Dermis microvascular lymphatic vessel endothelial cell (primary cell): ENCODE measurements at regions not wholly inside any gene's neighbourhood (a gene's known extent, or its start where the extent isn't known, plus 50 kb on each side); places are given as distances from the start of the nearest gene placed in this dataset.

ENCODE experiments used
- DNase-seq, 2 donors: peaks; one replicate each; pipeline versions ENCODE4 v3.0.0 to v3.0.0-alpha.2; 2010; ENCODE audit warnings: low read depth in 2 of 2

DNA sequence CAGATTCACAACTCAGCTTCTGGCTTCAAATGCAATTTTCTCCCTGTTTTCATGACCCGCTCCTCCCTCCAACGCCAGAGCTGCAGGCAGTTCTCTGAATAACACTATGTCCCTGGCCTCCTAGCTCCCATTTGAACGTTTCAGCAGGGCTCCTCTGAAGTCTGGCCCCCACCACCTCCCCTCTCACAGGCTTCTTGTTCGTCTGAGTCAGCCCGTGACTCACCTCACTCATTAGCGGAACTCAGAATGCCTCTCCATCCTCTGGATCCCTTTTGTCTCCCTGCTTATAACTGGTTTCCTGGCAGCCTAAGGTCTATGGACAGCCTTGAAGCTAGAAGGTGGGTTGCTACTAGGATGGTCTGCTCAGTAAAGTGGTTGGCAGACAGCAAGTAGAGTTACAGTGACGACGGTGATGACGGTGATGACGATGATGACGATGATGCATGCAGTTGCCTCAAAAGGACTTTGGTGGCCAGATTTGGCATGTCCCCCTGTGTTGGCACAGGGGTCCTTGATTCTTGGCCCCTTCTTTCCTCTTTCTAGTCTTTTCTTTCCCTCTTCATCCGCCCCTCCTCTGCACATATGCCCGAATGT, 83.3 kb upstream of the MKLN1 start:
- DNase-seq: peak in 1 of 2 donors; percentile 80

DNA sequence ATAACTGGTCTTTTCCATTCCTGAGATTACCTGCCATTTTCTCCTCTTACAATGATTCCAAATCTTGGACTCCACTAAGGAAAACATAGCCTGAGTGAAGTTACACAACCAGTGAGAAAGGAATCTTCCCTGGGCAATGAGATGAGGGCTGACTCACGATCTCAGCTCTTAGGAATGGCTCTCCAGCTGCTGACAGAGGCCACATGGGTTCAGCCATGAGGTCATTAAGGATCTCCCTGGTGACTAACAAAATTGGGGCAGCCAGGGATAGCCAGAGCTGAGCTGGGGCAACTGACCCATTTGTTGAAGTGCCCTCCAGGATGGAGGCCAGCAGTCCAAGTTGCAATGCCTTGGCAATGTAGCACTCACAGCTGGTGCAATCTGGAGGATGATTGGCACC, 78.7 kb upstream of the MKLN1 start:
- DNase-seq: peak in 1 of 2 donors; percentile 22

DNA sequence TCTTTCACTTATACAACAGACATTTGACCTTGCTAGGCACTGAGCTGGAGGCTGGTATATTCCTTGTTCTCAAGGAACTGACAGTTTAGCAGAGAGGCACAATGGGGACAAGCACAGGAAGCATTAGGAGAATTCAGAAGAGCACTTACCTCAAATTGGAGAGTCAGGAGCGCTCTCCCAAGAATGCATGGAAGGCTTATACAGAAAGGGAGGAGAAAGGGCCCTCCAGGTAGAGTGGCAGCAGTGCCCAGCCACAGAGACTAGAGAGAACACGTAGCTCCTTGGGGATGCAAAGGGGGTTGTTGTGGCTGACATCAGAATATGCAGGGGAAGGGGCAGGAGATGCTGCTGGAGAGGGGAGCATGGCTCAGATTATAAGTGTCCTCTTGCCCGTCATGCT, 78.2 kb upstream of the MKLN1 start:
- no peak for DNase-seq

DNA sequence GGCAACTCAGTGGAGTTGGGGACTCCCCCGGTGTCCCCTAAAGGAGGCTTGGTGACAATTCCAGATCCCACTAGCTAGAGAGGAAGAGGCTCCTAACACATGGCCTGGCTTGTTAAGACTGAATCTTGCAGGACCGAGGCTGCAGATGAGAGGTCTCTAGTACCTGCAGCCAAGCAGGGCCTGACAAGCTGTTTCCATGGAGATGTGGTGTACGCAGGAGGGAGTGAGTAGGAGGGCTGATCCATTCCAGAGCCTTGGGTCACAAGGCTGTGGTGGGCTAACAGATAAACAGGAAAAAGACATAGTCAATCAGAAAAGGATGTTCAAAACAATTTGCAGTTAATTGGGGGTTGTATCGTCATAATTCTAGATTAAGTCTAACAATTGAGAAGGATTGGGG, 77.3 kb upstream of the MKLN1 start:
- no peak for DNase-seq

DNA sequence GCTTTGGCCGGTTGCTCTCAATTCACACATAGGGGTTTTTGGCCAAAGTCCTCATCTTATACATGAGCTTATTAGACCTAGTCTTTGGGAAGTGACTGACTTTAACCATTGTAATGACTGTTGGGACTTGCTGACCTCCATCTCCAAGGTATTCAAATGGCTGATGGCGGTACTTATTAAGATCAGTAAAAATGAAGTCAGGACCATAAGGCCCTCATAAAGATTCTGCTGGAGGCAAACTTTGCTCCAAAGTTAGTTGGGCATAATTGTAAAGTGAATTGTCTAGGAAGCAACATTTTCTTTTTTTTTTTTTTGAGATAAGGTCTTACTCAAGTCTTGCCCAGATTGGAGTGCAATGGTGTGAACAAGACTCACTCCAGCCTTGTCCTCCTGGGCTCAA, 76.3 kb upstream of the MKLN1 start:
- DNase-seq: no peak

DNA sequence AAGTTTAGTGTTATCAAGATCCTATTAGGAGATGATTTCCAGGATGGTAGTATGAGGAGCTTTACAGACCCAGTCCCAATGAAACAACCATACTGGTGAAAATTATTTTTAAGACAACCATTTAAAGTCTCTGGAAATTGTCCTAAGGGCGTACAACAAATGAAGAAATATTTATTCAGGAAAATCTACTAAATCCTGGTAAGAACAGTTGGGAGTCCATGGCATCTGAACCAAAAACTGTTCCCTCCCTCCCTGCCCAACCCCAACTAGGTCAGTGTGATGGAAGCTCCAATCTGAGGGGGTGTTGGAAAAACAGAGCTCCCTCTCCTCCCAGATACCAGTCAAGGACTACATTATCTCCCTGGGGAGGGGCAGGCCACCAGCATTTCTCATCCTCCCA, 74.7 kb upstream of the MKLN1 start:
- DNase-seq: no peak

DNA sequence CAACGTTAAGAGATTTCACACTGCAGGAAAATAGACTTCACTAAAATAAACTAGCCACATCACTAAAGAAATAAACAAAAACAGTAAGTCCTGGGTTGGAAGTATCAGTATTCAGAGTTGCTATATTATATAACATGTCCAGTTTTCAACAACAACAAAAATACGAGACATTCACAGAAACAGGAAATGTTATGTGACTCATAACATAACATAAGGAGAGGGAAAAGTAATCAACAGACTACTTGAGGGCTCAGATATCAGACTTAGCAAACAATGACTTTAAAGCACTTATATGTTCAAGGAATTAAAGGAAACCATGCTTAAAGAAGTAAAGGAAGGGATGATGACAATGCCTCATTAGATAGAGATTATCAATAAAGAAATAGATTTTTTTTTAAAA, 73.5 kb upstream of the MKLN1 start:
- DNase-seq: peak in 1 of 2 donors; percentile 68

DNA sequence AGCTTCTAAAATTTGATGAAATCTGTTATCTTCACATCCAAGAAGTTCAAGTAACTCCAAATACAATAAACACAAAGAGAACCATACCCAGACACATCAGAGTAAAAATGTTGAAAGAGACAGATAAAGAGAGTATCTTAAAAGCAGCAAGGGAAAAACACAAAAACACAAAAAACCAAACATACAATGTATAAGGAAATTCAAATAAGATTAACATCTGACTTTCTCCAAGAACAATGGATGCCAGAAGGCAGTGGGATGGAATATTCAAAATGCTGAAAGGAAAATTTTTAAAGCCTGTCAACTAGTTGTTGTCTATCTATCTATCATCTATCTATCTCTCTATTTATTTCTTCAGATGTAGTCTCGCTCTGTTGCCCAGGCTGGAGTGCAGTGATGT, 72.4 kb upstream of the MKLN1 start:
- no peak for DNase-seq

DNA sequence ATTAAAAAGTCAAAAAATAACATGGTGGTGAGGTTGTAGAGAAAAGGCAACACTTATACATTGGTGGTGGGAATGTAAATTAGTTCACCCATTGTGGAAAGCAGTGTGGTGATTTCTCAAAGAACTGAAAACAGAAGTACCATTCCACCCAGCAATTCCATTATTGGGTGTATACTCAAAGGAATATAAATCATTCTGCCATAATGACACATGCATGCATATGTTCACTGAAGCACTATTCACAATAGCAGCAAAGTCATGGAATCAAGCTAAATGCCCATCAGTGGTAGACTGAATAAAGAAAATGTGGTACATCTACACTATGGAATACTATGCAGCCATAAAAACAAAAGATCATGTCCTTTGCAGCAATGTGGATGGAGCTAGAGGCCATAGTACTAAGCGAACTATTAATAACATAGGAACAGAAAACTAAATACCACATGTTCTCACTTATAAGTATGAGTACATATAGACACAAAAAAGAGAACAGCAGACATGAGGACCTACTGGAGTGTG, 66.1 kb upstream of the MKLN1 start:
- DNase-seq: no peak

DNA sequence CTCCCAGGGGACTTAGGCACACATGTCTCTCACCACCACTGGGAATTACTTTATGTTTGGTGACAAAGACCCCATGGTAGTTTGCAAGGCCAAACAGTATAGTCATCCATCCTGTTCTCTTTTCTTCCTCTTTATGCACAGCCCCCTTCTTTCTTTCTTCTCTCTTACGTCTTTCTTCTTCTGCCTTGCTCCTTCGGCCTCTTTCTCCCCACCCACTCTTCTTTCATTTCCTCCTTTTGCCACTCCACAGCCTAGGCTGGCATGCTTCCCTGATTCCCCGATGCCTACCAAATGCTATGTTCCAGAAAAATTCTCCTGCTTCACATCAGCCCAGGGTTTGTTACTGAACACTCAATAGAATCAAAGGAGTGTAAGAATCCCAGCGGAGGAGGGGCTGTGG, 62.4 kb upstream of the MKLN1 start:
- DNase-seq: no peak

DNA sequence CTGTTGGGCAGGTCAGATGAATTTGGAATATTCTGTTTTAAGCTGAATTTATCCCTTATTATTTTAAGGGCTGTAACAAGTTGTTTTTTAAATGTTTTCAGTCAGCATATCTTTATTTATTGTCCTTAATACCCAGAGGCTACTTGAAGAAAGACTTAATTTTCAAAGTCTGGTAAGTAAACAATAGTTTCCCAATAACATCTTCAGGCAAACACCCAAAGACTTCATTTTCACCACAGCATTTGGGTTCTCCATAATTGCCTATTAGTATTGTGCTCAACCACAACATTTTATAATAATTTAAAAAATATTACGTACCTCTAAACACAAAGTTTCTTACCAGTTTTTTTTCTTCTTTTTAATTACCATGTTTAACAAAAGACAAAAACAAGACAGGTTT, 60.0 kb upstream of the MKLN1 start:
- no peak for DNase-seq

DNA sequence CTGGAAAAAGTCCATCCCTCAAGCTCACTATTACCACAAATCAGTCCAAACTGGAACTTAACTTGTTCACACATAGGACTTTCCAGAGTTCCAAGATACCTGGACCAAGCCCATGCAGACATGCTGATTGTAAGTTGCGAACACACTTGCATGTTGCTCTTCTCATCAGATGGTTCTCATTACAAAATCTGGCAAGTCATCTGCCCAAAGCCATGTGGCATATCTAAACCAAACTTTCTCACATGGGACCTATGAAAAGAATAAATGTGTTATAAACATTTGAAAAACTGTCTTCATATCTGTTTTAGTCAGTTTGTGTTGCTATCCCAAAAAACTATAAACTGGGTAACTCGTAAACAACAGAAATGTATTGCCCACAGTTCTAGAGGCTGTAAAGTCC, 58.8 kb upstream of the MKLN1 start:
- no peak for DNase-seq

DNA sequence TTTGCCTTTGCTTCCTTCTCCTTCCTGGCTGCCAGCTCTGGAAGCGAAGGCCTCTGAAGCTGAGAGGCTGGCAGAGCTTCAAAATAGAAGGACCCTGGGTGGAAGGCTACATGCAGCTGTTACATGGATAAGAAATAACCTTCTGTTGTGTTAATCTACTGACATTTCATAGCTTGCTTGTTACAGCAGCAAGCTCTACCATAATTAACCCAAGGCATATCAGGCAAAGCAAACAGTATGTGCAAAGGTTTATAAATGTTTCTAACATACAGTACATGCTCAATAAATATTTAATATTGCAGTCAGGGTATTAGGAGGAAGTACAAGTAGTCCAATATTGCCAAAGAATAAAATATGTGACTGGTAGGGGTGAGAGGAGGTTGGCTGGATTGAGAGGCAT, 55.6 kb upstream of the MKLN1 start:
- no peak for DNase-seq

DNA sequence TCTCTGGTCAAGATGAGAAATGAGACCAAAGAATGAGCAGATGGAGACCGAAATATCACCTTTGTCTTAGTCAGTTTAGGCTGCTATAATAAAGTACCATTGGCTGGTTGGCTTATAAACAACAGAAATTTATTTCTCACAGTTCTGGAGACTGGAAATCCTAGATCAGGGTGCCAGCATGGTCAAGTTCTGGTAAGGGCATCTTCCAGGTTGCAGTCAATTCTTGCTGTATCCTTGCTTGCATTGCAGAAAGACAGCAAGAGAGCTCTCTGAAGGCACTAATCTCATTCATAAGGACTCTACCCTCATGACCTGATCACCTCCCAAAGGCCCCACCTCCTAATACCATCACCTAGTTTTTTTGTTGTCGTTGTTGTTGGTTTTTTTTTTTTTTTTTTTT, 52.7 kb upstream of the MKLN1 start:
- DNase-seq: no peak

DNA sequence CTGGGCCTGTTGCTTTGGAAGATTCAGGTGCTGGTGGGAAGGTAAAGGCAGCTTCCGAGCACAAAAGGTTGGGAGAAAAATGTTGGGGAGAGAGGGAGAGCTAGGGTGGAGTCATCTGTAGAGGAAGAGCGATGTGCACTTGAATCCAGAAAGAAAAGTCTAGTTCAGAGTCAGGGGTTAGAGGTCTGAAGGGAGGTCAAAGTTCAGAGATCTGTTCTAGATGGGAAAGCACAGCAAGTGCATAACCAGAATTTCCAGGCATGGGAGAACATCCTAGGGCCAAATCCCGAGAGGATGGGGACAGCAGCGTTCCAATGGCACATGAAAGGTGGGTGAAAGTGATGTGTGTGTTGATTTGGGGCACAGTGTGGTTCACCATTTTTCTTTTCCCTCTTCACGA, 51.5 kb upstream of the MKLN1 start:
- DNase-seq: no peak

DNA sequence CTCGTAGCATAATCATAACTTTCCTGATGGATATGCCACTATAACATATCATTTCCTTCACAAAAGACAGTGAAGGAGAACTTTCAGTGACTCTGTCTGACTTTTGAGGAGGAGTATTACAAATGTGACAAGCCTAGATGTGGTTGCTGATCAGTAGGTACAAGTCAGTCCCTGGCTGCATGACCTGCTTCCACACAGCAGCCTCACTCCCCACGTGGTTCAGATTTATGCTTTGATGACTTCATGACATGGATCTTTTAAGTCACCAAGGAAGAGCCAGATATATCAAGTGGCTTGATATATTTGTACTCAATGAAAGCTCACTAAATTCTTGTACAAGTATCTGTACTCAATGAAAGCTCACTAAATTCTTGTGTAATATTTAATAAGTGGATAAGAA, 50.9 kb upstream of the MKLN1 start:
- DNase-seq: no peak
